Loucy (cell line): ENCODE measurements at regions not wholly inside any gene's neighbourhood (a gene's known extent, or its start where the extent isn't known, plus 50 kb on each side); places are given as distances from the start of the nearest gene placed in this dataset.

ENCODE experiments used
- CTCF ChIP-seq: fragments of 200-600 bp; sonication (generic); conservative IDR thresholded peaks from 2 replicates; pipeline ENCODE4 v1.5.1; 2014; ENCODE audit warnings: mild to moderate bottlenecking, antibody characterized with exemption, low read length
- EZH2phosphoT487 ChIP-seq: fragments of 200-600 bp; IDR thresholded peaks from 2 replicates; pipeline ENCODE4 v1.6.1; 2018; ENCODE audit warnings: antibody characterized with exemption, mild to moderate bottlenecking, moderate library complexity, borderline replicate concordance

DNA sequence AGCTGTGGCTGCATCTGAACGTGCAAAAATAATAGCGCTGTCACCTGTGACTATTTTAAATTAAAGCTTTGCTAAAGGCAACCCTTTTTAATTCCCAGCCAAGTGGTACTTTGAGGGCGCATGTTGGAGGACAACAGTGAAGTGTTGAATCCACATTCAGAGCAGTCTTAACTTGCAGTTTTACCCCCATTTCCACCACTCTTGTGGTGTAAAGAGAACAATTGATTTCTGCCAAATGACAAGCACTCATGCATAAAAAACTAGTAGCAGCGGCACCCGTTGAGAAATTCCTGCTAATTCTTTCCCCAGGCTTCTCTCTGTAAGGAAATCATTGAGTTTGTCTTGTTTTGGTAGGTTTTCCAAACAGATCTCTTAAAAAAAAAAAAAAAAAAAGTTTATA lies 1033.3 kb downstream of the EFNB2 start:
- no peak for TF ChIP-seq CTCF
- no peak for TF ChIP-seq EZH2phosphoT487
